Kidney glomerular epithelial cell (primary cell): ENCODE measurements at regions not wholly inside any gene's neighbourhood (a gene's known extent, or its start where the extent isn't known, plus 50 kb on each side); places are given as distances from the start of the nearest gene placed in this dataset.
"Not testable (repeated sequence)": the region's sequence is repeated elsewhere in the genome, so short reads cannot be mapped to it uniquely, and the experiment has no call there.

Experiments used
- DNase-seq: peaks from one replicate; lab custom pipeline; 2025; lab: John Stamatoyannopoulos, UW

DNA sequence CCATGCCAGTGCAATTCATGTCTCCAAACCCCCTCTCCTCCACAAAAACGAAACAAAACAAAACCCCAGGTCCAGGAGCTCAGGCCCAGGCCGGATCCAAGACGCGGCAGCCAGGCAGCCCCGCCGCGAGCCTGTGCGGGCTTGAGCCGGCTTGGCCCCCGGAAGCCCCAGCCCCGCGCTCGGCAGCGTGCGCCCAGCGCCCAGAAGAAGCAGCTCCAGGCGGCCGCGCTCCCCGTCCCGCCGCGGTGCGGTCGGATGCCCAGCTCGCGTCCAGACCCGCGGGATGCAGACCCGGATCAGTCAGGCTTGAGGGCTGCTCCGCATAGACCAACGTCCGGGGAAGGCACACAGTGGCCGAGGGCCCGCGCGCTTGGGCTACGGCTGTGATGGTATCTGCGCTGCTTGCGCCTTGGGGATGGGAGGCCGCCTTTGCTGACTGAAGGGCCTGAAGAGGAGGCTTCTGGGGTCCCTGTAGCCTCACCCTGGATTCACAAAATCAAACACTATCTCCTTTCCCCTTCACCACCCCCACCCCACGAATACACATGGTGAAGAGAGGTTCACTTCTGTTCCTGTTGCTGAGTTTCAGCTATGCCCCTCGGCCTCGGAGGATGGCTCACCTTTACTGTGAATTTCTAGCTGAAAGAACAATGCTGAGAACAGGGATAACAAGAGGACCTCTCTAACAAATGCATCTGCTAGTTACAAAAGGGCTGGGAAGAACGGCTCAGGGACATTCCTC is 79.9 kb upstream of the EN2 start:
- DNase-seq: no peak

DNA sequence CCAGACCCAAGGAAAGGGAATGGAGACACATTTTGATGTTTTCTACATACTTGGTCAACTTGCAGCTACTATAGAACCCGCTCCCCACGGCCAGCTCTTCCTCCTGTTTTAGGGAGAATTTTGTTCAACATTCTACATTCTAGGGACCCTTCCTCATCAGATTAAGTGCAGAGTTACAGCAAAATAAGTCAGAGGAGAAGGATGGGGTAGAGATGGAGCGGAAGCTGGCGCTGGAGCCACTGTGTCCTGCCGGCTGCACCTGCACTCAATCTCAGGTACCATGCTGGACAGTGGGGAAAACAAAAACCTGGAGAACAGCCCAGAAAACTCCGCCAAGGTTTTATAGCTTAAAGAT is 79.4 kb upstream of the EN2 start:
- no peak for DNase-seq

DNA sequence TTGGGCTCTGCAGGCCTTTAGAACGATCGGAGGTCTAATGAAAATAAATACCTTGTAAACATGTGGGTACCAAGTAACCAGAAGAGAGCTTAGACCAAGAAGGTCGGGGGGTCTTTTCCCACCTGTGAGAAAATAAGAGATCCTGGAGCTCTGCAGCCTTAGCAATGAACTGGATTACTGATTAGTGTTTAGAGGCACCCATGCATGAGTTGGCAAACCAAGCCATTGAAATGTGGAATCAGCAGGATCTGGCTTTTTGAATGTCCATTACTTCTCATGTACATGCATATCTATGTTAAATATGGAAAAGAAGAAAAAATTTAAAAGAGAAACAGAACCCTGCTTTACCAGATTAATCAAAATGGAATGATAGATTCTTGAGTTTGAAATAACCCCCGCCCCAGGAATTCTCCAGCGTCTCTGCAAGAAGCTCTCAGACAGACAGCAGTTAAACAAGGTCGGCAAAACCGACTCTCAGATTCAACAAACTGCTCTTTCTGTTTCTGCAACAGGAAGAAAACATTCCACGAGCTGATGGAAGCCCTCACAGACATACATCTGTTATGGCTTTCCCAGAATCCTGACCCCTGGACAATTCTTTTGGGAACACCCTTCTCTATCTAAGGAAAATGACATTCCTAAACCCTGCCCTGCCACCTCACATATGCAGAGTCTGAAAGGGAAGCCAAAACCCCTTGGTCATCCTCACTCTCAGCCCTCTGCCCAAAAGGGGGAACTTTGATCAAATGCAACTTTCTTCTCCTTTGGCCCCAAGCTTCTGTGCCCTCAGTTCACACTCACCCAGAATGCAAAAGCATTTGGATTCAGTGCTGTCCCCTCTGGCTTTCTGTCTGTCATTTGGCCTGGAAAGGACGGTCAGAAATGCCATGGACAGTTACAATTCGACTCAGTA is 78.7 kb upstream of the EN2 start:
- DNase-seq: no peak

DNA sequence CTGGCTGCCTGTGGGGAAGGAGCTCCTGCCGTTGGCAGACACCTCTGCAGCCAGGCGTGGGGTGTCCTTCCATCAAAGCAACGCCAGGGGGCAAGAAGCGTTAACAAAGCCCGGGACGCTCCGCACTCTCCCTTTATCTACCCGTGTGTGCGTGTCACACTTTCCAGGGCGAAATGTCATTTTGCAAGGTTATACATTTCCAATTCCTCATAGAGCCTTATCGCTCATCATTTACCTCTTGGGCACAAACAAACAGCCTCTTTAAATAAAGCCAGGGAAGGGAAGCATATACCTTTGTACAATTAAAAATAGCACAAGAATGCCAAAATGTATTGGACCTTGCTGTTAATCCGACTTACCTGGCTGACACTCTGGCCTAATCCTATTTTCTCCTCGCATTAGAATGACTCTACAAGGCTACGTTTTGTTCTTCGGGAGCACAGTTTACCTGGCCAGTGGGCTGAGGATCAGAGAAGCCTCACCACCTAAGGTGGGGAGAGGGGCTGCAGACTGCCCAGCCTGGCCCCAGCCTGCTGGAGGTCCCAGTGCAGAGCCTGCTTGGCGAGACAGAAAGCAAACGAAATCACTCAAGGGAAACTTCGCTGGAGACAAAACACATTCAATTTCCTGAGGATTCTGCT is 77.6 kb upstream of the EN2 start:
- DNase-seq: peak; percentile 41

DNA sequence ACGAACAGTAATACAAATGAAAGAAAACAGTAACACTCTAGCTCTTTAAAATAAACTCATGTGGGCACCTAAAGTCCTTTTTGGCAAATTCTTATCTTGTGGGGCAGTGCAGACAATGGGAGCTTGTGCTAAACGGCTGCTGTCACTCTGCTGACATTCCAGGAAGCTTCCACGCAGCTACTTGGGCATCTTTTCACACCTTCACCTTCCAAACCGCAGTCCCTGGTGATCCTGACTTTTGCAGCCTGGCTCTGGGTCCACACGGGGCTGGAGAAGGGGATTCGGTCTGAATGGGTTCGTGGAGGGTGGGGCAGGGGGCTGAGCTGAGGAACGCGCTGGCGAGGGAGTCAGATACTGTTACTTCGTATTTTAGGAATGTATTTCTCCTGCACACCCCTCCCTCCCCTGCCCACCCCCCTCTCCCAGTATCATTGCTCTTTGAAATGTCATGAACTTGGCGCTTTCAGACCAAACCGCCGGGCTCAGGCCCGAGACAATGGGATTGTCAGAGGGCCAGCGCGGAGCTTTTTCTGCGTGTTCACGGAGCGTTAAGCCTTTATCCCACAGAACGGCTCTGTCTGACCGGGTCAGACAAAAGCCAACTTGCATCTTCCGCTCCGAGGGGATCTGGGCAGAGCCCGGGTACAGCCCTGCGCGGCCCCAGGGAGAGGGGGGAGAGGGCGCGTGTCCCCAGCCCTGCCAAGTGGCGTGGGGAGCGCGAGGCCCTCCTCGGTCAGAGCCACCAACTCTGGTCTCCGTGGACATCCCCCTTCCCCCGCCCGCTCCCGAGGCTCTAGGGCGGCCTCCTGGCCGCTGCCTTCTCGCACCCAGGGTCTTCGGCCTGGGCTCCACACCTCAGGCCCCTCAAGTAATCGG is 76.7 kb upstream of the EN2 start:
- no peak for DNase-seq

DNA sequence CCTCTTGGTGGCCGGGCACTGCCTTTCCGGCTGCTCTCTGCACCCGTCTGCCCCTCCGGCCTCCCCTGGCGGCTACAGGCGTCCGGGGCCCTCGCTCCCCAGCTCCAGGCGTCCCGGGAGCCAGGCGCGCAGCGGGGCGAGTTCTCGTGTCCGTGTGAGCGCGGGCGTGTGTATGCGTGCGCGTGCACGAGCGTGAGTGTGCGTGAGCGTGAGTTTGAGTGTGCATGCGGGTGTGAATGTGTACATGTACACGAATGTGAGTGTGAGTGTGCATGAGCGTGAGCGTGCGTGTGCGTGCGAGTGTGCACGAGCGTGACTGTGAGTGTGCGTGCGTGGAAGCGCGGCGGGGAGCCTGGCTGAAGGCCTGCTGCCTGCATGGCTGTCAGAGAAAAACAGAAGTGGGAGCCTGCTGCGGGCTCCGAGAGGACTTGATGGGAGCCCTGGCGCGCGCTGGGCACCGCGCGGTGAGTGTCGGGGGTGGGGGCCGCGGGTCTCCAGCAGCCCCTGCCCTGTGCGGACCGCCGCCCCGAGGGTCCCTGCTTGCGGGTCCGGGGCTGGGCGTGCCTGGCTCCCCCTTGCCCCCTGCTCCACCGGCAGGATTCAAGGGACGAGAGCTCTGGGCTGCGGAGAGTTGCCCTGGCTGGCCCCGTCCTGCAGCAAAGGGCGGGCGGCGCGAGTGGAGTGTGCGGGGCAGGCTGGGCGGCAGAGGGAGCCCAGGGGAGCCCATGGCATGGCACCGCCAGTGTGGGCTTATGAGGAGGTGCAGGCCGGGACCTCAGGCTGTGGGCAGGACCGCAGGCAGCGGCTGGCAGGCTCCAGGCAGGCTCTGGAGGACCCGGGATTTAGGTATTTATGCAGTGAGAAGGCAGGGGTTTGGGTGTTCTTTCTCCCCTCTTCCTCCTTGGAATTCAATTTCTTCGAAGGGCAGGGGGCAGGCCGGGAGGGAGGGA is 75.8 kb upstream of the EN2 start:
- no peak for DNase-seq

DNA sequence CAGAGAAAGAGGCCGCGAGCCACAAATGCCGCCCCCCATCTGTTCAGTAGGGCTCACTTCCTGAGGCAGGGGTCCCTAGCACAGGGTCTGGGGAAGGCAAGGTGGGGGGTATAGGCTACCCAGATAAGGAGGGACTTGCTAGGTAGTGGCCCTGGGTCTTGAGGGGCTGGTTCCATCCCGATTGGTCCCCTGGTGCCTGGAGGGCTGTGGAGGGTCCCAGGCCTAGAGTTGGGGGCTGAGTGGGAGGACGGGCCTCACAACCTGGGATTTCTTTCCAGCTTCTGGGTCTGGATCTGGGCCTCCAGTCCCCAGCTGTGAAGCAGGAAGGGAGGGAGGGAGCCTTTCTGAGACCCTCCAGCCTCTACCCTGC is 75.1 kb upstream of the EN2 start:
- DNase-seq: no peak

DNA sequence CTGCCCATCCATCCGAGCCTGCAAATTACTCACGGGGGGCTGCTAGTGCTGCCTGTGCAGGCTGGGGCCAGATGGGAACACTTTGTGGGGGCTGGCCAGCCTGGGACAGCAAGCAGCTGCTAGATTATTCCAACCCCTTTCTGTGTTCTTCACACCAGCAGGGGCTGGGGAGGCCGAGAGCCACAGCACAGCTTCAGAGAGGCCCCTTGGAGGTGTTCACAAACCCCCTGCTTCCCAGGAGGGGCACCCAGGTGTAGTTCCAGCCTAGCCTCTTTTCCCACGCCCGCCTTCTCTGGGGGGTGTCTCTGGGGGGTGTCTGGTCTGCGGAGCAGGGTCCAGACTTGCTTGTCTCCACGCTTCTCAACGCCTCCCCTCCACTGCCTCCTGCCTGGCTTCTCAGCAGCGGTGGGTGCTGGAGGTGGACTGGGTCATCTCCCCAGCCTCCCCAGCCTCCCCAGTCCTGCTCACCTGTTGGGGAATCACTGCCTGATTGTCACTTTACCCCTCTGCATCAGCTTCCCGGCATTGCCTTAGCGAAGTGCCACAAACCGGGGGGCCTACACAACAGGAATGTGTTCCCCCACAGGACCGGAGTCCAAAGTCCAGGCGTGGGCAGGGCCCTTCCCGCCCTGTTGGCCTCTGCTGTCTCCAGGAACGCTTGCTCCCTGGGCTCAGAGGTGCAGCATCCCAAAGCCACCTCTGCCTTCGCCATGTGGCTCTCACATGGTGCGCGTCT is 74.0 kb upstream of the EN2 start:
- no peak for DNase-seq

DNA sequence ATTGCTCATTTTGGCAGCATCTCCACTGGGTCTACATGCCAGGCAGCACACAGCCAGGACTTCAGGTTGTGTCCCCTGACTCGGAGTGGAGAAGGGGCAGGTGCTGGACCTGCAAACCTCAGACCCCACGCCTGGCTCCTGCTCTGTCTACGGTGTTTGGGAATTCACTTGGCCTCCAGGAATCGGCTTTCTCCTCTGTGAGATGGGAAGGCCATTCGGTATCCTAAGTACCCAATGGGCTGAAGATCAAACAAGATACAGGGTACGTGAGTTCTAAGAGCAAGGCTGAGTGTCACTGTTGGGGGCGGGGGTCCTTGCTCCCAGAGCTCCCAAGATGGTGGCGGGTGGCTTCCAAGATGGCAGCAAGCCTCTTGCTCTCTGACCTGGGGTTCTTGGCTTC is 73.2 kb upstream of the EN2 start:
- no peak for DNase-seq

DNA sequence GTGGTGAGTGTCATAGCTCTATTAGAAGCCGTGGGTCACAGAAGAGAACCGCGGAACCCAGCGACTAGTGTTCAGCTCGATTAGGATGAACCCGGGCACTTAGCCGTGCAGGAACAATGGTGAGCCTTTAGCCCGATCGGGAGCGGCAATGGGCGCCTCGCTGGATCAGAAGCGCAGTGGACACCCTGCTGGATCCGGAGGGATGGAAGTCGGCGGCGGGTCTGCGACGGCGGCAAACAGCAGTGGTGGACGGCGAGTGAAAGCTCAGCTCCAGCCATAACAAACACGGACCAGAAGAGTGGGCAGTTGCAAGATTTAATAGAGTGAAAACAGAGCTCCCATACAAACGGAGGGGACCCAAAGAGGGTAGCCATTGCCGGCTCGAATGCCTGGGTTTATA is 72.7 kb upstream of the EN2 start:
- DNase-seq: not testable (repeated sequence)

DNA sequence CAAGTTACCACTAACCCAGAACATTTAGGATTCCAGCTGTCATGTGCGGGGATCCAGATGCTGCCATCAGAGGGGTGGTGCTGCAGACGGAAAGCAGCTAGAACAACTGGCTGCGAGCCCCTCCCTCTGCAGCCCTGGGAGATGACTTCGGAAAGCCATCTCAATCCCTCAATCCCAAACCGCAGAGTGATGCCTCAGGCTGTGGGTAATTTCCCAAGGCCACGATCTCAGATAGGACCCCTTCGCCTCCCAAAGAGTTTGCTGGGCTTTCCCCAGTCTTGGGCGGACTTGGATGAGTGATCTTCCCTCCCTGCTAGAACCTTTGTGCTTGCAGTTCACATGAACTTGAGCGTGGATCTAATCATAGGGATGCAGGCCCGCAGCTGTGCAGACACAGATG is 71.3 kb upstream of the EN2 start:
- DNase-seq: no peak

DNA sequence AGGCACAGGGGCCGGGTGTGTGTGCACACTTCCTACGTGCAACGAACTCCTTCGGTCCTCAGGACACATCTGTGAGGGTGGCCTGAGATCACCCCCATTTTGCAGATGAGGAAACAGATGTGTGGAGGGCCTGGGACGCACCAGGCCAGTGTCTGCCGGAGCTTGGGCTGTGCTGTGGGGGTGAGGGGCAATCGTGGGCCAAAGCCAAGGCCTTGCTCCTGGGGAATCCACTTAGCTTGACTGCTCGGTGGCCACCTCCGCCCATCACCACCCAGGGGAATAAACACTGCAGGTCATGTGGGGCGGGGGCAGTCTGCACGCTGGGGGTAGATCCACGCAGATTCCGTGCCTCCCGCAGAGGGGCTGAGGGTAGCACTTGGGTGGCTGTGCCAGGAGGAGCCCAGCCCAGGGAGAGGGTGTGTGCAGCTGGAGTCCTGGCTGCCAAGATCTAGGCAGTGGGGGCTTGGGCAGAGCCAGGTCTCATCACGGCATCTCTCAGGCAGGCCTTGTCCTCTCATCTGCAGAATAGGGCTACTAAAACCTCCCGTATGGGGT is 70.8 kb upstream of the EN2 start:
- no peak for DNase-seq

DNA sequence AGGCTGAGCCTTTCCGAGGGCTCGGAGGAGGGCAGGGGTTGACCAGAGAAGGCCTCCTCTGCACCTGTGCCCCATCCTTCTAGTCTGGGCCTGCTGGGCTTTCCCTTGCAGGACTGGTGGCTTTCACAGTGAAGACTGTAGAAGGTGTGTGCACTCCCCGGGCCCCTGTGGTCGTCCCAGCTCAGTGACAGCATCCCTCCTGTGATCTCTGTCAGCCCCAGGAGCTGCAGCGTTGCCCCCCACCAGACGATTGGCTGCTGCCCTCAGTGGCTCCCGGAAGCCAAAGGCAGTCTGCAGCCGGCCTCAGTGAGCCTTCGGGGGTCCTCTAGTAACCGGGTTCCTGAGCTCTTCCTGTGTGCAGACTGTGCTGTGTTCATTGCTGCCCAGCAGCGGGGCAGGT is 69.4 kb upstream of the EN2 start:
- DNase-seq: no peak

DNA sequence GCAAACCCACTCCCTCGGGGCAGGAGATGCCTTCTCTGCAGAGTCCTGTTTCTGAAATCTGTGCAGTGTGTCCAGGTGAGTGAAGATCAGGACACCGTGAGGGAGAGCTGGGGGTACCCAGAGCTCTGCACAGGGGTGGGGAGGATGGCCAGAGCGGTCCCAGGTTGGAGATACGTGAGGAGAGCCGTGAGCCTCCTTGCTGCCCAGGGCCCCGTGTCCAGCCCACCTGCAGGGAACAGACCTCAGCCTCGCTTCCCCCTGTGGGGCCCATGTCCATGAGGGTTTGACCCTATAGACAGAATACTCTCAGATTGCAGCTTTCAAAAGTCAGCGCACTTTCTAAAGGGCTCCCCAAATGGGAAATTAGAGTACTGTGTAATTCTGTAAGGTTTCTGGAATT is 66.5 kb upstream of the EN2 start:
- no peak for DNase-seq

DNA sequence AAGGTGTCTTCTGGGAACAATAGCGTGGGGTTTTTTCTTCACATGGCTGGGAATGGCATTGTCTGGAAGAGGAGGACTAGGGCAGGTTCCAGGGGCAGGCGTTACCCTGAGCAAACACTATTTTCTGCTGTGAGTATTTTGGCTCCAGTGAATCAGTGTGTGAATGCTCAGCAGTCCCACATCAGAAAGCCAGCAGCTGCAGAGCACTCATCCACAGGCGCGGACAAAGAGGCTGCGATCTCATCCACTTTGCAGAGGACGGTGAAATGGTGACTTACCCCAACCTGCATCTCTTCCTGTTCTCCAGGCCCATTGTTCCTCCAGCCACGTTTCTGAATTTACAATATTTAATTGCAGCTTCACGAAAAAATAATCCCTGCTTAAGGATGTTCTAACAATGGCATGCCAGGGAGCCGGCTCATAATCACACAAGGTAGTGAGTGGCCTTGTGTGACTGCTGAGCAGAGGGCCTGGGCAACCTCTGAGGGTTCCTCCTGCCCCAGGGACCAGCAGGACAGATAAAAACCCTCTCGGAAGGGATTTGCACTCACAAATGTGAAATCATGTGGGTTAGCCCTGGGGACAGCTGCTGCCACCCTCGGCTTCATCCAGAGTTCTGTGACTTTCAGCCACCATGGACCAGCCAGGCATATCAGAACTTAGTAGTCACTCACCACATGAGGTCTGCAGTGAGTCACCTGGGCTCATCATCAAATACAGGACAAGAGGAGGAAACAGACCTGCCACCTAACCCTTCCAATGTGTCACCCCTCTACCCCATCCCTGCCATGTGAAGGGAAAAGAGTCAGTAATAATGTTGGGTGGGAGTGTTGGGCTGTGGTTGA is 65.0 kb upstream of the EN2 start:
- DNase-seq: no peak

DNA sequence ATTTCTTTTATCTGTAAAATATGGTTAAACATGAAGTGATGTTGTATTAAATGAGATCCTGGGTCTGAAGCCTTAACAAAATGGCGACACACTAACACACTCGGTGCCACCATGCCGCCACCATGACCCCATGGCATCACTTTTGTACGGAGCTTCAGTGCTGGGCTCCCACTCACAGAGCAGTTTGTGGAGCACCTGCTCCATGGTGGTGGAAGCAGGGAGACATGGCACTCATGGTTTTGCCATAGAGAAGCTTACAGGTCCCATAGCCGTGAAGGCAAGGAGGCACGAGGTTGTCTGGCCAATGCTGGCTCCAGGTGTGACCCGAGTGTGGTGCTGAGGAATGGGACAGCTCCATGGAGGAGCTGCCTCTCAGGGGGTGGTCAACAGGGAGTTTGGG is 63.5 kb upstream of the EN2 start:
- no peak for DNase-seq

DNA sequence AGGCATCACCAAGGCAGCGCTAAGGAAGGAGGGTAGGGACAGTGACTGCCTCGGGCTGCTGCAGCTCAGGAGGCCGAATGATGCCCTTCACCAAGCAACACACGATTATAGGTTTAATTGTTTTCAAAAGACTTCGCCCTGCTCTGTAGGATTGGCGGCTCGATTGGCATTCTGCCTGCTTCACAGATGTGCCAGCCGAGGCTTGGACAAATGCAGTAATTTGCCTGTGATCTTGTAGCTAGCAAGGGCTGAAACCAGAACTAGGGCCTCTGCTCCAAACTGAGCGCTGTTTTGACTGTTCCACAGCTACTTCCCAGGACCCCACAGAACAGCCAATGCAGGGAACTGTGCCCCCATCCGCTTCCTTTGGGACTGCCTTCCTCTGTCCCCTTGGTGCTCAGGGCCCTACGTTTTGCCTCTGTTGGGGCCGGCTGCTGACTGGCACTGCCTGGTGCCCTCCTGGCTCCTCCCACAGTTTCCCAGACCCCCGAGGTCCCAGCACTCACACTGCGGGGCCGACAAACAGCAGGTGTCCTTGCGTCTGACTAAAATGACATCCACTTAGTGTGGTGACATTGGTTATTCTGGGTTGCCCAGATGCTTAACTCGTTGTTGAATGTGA is 62.6 kb upstream of the EN2 start:
- DNase-seq: no peak

DNA sequence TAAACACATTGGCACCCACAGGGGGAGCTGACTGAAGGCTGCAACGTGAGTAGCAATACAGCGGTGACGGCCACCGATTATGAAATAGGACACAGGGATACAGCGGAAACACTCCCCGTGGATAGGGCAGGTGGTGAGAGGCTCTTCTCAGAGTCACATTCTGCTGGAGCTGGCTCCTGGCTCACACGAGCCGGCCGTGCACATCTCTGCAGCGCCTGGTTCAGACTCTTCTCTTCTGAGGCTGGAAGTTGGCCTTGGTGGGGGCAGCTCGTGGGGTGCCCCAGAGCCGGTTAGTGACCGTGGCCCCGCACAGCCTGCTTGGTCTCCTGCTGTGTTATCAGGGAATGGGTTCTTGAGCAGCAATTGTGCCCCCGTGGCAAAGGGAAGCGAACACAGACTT is 61.3 kb upstream of the EN2 start:
- DNase-seq: no peak
